ENCODE measurements at regions not wholly inside any gene's neighbourhood (a gene's known extent, or its start where the extent isn't known, plus 50 kb on each side); places are given as distances from the start of the nearest gene placed in this dataset.

- H3K9me3 ChIP-seq (ENCODE audit: insufficient read depth, low read length), result no peaks in the 10 kb centered on the region
- no peak for TF ChIP-seq EZH2phosphoT487 (conservative IDR thresholded peaks at IDR 0.05; ENCODE audit: low read length)
- TF ChIP-seq, protein P1, sequence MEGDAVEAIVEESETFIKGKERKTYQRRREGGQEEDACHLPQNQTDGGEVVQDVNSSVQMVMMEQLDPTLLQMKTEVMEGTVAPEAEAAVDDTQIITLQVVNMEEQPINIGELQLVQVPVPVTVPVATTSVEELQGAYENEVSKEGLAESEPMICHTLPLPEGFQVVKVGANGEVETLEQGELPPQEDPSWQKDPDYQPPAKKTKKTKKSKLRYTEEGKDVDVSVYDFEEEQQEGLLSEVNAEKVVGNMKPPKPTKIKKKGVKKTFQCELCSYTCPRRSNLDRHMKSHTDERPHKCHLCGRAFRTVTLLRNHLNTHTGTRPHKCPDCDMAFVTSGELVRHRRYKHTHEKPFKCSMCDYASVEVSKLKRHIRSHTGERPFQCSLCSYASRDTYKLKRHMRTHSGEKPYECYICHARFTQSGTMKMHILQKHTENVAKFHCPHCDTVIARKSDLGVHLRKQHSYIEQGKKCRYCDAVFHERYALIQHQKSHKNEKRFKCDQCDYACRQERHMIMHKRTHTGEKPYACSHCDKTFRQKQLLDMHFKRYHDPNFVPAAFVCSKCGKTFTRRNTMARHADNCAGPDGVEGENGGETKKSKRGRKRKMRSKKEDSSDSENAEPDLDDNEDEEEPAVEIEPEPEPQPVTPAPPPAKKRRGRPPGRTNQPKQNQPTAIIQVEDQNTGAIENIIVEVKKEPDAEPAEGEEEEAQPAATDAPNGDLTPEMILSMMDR (IDR thresholded peaks at IDR 0.05; ENCODE audit: insufficient read depth, low read length, poor library complexity, severe bottlenecking), result no peak
- no peaks in the 10 kb centered on the region for H3K79me2 ChIP-seq (ENCODE audit: insufficient read depth, low read length)
- H4K20me1 ChIP-seq (ENCODE audit: low read depth, low read length), result no peaks in the 10 kb centered on the region
- no peak overlapping the region for H3K9ac ChIP-seq (ENCODE audit: low read length)
- no peaks in the 10 kb centered on the region for H3K36me3 ChIP-seq (ENCODE audit: low read length)
- H3K4me2 ChIP-seq (ENCODE audit: low read depth, low read length, poor library complexity, severe bottlenecking), result no peak overlapping the region
- H3K4me3 ChIP-seq (ENCODE audit: insufficient read depth, low read length, poor library complexity, severe bottlenecking), result no peak overlapping the region
- no peaks in the 10 kb centered on the region for H3K9me2 ChIP-seq (replicated peaks; ENCODE audit: insufficient read depth, low read length)
- H3F3A ChIP-seq (ENCODE audit: insufficient read depth), result no peaks in the 10 kb centered on the region
- H2AFZ ChIP-seq (ENCODE audit: low read depth, low read length, severe bottlenecking), result no peak overlapping the region
- H3K27ac ChIP-seq (ENCODE audit: low read depth, low read length), result no peak overlapping the region
- H3K27me3 ChIP-seq (ENCODE audit: low read length), result no peaks in the 10 kb centered on the region
These were observed 64.7 kb upstream of the PLAC8 start for GRCh38 chr4:83179205-83179604.

GRCh38 chr4:83178029-83178428, 63.5 kb upstream of the PLAC8 start:
- Histone ChIP-seq H3K27ac (ENCODE audit: low read depth, low read length) (no peak overlapping the region), H3K4me3 (ENCODE audit: insufficient read depth, low read length, poor library complexity, severe bottlenecking) (no peak overlapping the region), H3K27me3 (ENCODE audit: low read length) (no peaks in the 10 kb centered on the region), H3K9me3 (ENCODE audit: insufficient read depth, low read length) (no peaks in the 10 kb centered on the region), H3K9ac (ENCODE audit: low read length) (no peak overlapping the region), H3K79me2 (ENCODE audit: insufficient read depth, low read length) (no peaks in the 10 kb centered on the region), H3K4me2 (ENCODE audit: low read depth, low read length, poor library complexity, severe bottlenecking) (no peak overlapping the region), H2AFZ (ENCODE audit: low read depth, low read length, severe bottlenecking) (no peak overlapping the region), H4K20me1 (ENCODE audit: low read depth, low read length) (no peaks in the 10 kb centered on the region), H3K9me2 (replicated peaks; ENCODE audit: insufficient read depth, low read length) (no peaks in the 10 kb centered on the region), H3F3A (ENCODE audit: insufficient read depth) (no peaks in the 10 kb centered on the region), H3K36me3 (ENCODE audit: low read length) (no peaks in the 10 kb centered on the region)
- TF ChIP-seq, protein P1 (IDR thresholded peaks at IDR 0.05; ENCODE audit: insufficient read depth, low read length, poor library complexity, severe bottlenecking), result no peak
- TF ChIP-seq EZH2phosphoT487 (conservative IDR thresholded peaks at IDR 0.05; ENCODE audit: low read length), result no peak

- H3K4me3 ChIP-seq (ENCODE audit: insufficient read depth, low read length, poor library complexity, severe bottlenecking), result no peak overlapping the region
- no peaks in the 10 kb centered on the region for H3K36me3 ChIP-seq (ENCODE audit: low read length)
- TF ChIP-seq, protein P1 (IDR thresholded peaks at IDR 0.05; ENCODE audit: insufficient read depth, low read length, poor library complexity, severe bottlenecking), result no peak
- TF ChIP-seq EZH2phosphoT487 (conservative IDR thresholded peaks at IDR 0.05; ENCODE audit: low read length), result no peak
- no peaks in the 10 kb centered on the region for H3K27me3 ChIP-seq (ENCODE audit: low read length)
- H4K20me1 ChIP-seq (ENCODE audit: low read depth, low read length), result no peaks in the 10 kb centered on the region
- no peak overlapping the region for H3K27ac ChIP-seq (ENCODE audit: low read depth, low read length)
- H3K9ac ChIP-seq (ENCODE audit: low read length), result no peak overlapping the region
- no peaks in the 10 kb centered on the region for H3F3A ChIP-seq (ENCODE audit: insufficient read depth)
- H3K79me2 ChIP-seq (ENCODE audit: insufficient read depth, low read length), result no peaks in the 10 kb centered on the region
- H3K9me2 ChIP-seq (replicated peaks; ENCODE audit: insufficient read depth, low read length), result no peaks in the 10 kb centered on the region
- no peak overlapping the region for H2AFZ ChIP-seq (ENCODE audit: low read depth, low read length, severe bottlenecking)
- no peaks in the 10 kb centered on the region for H3K9me3 ChIP-seq (ENCODE audit: insufficient read depth, low read length)
- H3K4me2 ChIP-seq (ENCODE audit: low read depth, low read length, poor library complexity, severe bottlenecking), result no peak overlapping the region
These were observed 62.7 kb upstream of the PLAC8 start for GRCh38 chr4:83177182-83177581.

Data from SU-DHL-6 (cell line).